ENCODE measurements at regions not wholly inside any gene's neighbourhood (a gene's known extent, or its start where the extent isn't known, plus 50 kb on each side); places are given as distances from the start of the nearest gene placed in this dataset.
"Not testable (repeated sequence)": the region's sequence is repeated elsewhere in the genome, so short reads cannot be mapped to it uniquely, and the experiment has no call there.

DNA sequence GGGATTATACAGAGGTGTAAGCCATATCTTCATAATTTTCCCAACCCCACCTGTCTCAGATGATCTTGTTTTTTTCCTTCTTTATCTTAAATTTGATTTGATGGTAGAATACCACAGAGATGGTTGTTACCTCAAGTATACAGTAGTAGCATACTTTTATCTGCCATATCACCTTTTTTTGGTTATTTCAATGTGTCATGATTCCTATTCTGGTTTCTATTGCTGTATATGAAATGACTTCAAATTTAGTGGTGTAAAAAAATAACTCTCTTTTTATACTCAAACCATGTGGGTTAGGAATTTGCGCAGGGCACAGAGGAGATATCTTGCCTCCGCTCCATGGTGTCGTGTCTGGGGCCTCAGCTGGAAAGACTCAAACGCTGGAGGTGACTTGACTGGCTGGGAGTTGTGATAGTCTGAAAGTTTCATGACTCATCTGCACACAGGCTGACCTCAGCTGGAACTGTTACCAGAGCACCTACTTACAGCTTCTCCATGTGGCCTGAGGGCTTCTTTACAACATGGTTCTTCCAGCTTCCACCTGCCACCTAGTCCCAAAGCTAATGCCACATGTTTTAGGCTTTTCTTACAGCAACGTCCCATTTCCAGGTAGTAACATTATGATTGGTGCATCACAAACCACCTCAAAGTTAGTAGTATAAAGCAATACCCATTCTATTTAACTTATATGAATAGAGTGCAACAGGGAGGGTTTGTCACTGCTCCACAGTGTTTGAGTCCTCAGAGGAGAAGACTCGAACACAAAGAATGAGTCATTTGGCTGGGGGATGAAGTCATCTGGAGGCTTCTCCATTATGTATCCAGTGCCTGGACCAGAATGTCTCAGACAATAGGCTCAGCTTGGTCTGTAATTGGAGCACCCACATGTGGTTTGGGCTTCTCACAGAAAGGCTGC lies 82.3 kb upstream of the XPO1 start:
- DNase-seq: peak; percentile 78

DNA sequence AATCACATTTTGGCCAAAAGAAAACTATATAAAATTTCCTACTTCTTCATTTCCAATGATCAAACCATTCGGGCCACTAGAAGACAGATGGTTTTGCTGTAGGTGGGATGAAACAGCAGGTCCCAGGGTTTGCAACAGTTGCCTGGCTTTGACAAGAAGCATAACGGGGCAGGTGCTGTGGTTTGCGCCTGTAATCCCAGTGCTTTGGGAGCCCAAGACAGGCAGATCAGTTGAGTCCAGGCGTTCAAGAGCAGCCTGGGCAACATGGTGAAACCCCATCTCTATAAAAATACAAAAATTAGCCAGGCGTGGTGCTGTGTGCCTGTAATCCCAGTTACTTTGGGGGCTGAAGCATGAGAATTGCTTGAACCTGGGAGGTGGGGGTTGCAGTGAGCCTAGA lies 81.4 kb upstream of the XPO1 start:
- DNase-seq: no peak

DNA sequence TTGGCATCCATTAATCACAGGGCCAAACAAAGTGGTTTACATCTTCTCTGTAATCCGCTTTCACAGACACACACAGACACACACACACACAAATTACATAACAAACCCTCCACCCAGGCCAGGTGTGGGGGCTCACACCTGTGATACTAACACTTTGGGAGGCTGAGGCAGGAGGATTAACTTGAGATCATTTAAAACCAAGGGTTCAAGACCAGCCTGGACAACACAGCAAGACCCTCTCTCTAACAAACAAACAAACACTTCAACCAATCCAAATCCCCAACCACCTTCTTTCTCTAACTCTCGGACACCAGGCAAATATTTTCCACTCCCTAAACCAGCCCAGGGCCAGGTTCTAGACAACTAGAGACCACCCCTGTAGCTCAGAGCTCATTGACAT lies 79.5 kb upstream of the XPO1 start:
- DNase-seq: no peak

DNA sequence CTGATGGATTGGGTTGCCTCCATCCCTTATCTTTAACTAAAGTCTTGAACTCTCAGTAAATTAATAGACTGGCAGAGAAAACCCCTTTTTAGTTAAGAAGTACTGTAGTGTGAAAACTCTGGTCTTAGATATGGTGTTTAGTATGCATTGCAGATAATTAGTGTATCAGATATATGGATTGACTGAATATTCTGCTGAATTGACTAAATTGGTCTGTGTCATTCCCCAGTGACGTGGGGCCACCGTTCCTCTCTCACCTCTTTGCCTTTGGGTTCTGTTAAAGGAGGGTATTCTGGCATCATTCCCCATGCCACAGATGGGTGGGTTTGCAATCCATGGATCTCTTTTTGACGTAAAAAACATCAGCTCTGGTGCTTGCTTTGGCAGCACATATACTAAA lies 67.1 kb upstream of the XPO1 start:
- DNase-seq: no peak

DNA sequence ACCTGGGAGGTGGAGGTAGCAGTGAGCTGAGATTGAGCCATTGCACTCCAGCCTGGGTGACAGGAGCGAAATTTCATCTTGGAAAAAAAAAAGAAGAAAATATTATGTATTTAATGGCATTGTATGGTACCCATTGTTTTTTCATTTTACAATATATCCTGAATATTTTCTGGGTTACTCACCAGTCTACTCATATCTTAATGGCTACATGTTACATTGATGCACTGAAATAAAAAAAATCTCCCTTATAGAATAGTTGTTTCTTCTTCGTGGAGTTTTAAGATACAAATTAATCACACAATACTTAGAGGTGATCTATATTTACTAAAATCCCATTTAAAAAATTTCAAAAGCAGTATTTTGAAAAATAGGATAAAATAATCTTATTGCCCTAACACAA lies 66.3 kb upstream of the XPO1 start:
- no peak for DNase-seq

DNA sequence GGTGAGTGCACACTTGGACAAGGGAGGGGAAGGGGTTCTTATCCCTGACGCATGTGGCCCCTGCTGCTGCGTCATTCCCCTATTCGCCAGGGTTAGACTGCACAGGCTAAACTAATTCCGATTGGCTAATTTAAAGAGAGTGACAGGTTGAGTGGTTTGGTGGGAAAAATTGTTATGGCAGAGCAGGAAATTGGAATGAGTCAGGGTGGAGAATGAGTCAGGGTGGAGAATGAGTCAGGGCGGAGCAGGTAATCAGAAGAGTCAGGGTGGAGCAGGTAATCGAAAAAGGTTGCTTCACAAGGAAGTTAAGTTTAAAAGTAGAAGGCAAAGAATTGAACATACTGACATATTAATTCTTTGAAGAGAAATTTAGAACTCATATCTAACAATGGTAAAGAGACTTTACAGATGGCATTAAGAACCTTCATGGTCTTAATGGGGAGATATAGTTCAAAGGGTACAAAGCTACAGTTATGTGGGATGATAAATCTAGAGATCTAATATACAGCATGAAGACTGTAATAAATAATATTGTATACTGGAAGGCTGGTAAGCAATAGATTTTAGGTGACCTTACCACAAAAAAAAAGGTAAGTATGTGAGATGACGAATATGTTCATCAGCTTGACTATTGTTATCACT lies 60.5 kb upstream of the XPO1 start:
- DNase-seq: not testable (repeated sequence)

DNA sequence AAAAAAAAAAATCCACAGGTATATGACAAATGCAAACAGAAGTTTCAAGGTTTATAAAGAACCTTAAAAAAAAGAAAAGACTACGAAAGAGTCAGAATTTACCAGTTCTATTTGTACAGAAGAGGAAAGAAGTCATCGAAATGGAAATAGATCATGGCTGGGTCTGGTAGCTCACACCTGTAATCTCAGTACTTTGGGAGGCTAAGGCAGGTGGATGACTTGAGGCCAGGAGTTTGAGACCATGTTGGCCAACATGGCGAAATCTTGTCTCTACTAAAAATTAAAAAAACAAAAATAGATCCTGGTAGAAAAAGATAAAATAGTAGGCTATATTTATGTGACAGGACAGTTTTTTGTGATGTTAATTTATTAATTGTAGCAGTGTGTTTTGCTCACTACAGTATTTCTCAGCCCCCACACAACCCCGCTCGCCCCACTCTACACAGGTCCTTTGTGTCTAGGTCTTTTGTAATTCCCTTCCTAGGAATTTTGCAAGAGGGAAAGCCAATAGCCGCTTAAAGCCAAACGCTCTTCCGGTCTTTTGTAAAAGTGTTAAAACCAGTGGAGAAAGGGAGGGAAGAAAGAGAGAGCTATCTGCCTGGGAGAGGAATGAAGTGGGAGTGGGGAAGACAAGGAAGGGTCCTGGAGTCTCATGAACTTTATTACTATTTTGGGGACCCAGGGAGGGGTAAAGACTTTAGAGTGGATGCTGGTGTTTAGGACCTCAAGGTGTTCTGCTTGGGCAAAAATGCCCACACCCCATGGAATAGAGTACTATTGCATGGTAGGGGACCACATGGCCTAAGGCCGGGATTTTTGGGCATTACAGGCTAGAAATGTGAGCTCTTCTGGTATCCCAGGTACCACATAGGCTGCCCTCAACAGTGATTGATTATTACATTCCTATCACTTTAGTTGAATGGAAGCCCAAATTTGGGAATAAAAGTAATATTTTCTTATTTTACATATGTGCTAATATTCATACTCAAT lies 59.4 kb upstream of the XPO1 start:
- DNase-seq: no peak

DNA sequence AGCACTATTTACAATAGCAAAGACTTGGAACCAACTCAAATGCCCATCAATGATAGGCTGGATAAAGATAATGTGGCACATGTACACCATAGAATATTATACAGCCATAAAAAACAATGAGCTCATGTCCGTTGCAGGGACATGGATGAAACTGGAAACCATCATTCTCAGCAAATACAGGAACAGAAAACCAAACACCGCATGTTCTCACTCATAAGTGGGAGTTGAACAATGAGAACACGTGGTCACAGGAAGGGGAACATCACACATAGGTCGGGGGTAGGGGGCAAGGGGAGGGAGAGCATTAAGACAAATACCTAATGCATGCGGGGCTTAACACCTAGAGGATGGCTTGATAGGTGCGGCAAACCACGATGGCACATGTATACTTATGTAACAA lies 56.0 kb upstream of the XPO1 start:
- not testable (repeated sequence) for DNase-seq

DNA sequence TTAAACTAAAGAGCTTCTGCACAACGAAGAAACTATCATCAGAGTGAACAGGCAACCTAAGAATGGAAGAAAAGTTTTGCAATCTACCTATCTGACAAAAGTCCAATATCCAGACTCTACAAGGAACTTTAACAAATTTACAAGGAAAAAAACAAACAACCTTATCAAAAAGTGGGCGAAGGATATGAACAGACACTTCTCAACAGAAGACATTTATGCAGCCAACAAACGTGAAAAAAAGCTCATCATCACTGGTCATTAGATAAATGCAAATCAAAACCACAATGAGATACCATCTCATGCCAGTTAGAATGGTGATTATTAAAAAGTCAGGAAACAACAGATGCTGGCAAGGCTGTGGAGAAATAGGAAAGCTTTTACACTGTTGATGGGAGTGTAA lies 55.5 kb upstream of the XPO1 start:
- DNase-seq: not testable (repeated sequence)

DNA sequence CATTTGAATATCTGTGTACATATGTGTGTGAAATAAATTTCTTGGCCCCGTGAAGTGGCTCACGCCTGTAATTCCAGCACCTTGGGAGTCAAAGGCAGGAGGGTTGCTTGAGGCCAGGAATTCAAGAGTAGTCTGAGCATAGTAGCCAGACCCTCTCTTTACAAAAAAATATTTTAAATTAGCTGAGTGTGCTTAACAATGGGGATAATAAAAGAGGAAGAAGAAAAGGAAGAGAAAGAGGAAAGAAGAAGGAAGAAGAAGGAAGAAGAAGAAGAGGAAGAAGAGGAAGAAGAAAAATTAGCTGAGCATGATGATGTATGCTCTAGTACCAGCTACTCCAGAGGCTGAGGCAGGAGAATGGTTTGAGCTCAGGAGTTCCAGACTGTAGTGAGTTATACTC lies 52.1 kb upstream of the XPO1 start:
- DNase-seq: no peak

DNA sequence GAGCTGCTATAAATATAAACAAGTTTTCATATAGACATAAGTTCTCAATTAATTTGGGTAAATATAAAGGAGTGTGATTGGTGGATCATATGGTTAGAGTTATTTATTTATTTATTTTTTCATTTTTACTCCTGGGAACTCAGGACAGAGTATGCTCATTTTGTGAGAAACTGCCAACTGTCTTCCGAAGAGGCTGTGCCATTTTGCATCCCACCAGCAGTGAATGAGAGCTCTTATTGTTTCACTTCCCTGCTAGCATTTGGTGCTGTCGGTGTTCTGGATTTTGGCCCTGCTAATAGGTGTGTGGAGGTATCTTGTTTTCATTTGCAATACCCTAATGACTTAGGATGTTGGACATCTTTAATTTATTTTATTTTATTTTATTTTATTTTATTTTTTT lies 50.4 kb upstream of the XPO1 start:
- no peak for DNase-seq
